HG03432 (cell line): ENCODE measurements at regions not wholly inside any gene's neighbourhood (a gene's known extent, or its start where the extent isn't known, plus 50 kb on each side); places are given as distances from the start of the nearest gene placed in this dataset.

Experiments
- ATAC-seq: cut with Tn5 transposase; IDR thresholded peaks from one replicate; pipeline ENCODE4 v1.9.1; 2021; ENCODE audit warnings: mild to moderate bottlenecking, moderate library complexity; ENCODE audit not compliant: unreplicated experiment

- ATAC-seq = no peak
Measured at GRCh38 chr14:87343652-87344051, 649.3 kb downstream of the GALC start.

GRCh38 chr14:87334997-87335685 lies 657.8 kb downstream of the GALC start:
- ATAC-seq = no peak

- ATAC-seq = no peak
Measured at GRCh38 chr14:87331991-87332390, 661.0 kb downstream of the GALC start.

DNA sequence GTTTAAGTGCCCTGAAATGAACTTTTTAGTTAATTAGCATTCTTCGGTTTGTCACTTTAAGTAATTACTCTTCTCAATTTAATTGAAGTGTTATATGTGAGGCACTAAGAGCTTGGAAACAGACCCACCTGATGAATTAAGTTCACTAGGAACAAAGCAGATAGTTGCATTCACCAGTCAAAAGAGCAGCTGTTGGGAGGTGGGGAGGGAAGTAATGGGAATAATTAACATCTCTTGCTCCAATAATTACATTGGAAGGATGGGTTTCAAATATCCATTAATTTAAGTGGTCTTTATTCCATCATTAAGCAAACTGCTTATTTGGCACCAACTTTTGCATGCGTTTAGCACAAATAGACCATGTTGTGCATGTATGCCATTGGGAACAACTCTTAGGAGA lies 667.2 kb downstream of the GALC start:
- no peak for ATAC-seq

DNA sequence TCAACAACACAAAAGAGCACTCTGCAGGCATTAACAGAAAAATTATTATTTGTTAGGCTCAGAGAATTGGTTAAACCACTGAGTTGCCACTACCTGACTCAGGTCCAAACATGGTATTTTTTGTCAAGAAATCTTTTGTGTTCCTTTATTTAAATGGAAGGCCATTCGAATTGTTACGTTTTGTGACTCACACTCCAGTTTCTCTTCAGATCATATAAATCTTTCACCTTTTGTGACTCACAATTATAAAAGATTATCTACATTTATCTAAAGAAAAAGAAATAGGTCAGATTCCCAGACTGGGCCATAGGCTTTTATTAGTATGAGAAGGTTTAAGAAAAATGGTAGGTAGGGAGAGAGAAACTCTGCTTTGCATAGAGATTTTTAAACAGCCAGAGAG lies 669.8 kb downstream of the GALC start:
- no peak for ATAC-seq

DNA sequence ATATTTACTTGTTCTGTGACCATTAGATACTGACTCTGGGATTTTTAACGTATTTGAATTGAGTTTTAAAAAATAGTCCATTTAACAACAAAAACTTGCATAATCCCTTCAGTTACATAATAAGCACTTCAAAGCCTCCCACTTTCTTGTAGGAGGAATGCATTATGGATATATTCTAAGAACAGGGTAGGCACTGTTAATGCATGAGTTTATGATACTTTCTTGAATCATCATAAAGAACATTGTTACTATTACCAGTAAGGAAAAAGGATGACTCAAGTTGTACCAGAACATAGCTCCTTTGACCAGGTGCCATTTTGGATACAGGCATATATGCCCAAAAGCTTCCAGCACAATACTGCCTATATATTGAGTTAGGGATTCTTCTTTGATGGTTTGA lies 671.4 kb downstream of the GALC start:
- ATAC-seq = no peak

- no peak for ATAC-seq
Measured at GRCh38 chr14:87312894-87313205, 680.1 kb downstream of the GALC start.

- no peak for ATAC-seq
Measured at GRCh38 chr14:87312169-87312893, 680.7 kb downstream of the GALC start.

- ATAC-seq = no peak
Measured at GRCh38 chr14:87309557-87309956, 683.4 kb downstream of the GALC start.

GRCh38 chr14:87306409-87307168 lies 686.4 kb downstream of the GALC start:
- ATAC-seq = no peak

DNA sequence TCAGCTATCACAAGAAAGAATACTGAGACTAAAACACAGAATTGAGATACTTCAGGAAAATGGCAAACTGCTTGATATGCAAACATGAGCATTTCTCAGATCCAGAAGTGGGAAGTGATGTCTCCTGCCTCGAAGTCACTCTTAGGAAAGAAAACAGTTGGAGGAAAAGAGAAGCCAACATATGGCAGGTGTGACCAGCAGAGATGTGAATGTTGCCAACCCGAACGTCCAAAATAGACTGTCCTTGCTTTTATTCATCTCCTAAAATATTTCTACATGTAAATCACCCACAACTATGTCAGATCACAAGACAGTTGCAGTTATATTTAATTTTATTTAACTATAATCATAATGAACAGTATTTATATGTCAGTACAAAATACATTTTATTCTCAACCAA lies 687.6 kb downstream of the GALC start:
- no peak for ATAC-seq

DNA sequence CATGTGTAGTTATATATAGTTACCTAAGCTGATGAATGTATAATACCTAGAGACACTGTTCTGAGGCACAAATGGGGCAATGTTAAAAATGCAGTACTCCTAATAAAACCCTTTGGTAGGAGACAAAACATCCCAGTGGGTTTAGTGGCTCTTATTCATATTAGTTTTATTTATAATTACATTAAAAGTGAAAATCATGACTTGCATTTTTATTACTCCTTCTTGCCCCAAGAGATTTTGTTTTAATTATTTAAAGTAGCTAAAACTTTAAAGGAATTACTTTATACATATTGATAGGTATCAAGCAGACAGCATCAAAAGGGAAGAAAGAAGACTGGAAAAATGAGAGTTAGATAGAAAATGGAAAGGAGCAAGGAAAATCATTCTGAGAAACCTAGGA lies 688.6 kb downstream of the GALC start:
- no peak for ATAC-seq

- no peak for ATAC-seq
Measured at GRCh38 chr14:87286826-87287225, 706.2 kb downstream of the GALC start.

DNA sequence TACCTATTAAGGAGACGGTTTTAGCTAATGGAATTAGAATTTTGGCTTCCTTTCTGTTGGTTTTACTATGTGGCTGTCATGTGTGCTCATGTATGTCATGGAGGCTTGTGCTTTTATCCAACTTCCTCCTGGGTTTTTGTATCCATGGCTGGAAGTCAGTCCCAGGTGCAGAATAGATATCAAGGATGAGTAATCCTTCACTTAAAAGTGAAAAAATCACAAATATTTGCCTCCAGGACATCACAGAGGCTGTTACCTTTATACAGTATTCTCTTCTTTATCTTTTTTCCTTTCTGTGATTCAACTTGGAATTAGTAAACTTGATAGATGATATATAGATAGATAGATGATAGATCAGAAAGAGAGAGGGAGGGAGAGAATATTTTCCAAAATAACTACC lies 706.8 kb downstream of the GALC start:
- ATAC-seq = no peak

- ATAC-seq = no peak
Measured at GRCh38 chr14:87285506-87285905, 707.5 kb downstream of the GALC start.

- ATAC-seq = no peak
Measured at GRCh38 chr14:87283547-87283946, 709.4 kb downstream of the GALC start.

DNA sequence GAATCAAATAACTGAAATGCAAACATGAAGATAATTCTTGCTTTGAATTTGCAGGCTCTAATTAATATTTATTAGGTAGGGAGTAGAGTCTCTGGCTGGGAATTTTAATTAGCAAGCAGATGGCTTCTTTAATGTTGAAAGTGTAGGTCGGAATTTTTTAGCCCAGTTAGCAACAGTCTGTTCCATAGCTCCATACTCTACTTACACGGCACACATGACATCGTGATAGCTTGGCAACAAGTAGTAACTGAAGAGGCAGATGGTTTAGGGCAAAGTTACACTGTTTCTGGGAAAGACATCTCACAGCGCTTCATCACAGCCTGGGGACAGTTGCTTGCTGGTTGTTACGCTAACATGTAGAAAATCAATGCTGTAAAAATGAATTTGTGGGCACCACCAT lies 710.7 kb downstream of the GALC start:
- no peak for ATAC-seq

GRCh38 chr14:87278415-87278814 lies 714.6 kb downstream of the GALC start:
- ATAC-seq = no peak

- no peak for ATAC-seq
Measured at GRCh38 chr14:87271331-87271730, 721.7 kb downstream of the GALC start.

DNA sequence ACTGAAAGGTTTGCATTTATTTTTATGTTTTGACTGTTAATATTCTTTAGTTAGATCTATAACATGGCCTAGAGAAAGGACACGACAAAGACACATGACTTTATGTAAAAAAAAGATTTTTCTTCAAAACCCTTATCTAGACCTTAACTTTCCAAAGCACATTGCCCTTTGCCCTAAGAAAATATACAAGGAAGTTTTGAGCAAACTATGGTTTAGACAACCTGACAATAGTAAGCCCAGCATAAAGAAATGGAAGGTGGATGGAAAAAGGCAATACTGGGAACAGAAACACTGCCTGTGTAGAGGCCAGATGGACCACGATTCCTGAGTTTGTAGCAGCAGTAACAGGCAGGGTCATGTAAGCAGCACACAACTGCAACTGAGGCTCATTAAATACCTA lies 724.0 kb downstream of the GALC start:
- no peak for ATAC-seq

DNA sequence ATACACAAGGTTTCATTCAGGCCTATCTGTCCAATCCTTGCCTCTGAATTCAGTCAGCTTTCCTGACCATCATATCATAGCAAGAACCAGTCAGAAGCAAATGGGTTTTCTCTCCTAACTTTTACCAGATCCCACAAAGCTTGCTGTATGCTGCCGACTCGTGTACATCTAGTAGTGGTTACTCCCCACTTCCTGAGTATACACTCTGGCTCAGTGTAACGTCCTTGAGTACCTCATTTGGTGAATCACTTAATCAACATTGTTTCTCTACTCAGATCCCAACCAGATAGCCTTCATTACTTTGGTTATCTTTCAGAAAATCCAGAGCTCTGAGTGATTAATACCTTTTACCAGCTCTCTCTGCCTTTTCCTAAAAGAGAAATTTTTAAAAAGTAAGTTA lies 728.2 kb downstream of the GALC start:
- ATAC-seq = no peak

DNA sequence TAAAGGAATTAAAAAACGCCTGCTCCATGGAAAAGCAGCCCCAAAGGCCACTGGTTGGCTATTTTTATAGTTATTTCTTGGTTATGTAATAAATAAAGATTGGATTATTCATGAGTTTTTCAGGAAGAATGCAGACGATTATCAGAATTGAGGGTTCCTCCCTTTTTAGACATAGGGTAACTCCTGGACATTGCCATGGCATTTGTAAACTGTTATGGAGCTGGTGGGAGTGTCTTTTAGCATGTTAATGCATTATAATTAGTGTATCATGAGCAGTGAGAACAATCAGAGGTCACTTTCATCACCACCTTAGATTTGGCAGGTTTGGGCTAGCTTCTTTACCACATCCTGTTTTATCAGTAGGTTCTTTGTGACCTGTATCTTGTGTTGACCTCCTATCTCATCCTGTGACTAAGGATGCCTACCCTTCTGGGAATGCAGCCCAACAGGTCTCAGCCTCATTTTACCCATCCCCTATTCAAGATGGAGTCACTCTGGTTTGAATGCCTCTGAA lies 728.7 kb downstream of the GALC start:
- ATAC-seq = no peak
